ENCODE measurements at regions not wholly inside any gene's neighbourhood (a gene's known extent, or its start where the extent isn't known, plus 50 kb on each side); places are given as distances from the start of the nearest gene placed in this dataset.

DNA sequence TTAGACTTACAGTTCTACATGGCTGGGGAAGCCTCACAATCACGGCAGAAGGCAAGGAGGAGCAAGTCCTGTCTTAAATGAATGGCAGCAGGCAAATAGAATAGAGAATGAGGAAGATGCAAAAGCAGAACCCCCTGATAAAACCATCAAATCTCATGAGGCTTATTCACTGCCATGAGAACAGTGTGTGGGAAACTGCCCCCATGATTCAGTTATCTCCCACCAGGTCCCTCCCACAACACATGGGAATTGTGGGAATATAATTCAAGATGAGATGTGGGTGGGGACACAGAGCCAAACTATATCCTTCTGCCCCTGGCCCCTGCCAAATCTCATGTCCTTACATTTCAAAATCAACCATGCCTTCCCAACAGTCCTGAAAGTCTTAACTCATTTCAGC is 367.1 kb downstream of the MED10 start:
- DNase-seq, result no peak
- no peak for ATAC-seq
- intact Hi-C loops (cut with DNase I, micrococcal nuclease), result no loop called here
- TF ChIP-seq, protein P1, sequence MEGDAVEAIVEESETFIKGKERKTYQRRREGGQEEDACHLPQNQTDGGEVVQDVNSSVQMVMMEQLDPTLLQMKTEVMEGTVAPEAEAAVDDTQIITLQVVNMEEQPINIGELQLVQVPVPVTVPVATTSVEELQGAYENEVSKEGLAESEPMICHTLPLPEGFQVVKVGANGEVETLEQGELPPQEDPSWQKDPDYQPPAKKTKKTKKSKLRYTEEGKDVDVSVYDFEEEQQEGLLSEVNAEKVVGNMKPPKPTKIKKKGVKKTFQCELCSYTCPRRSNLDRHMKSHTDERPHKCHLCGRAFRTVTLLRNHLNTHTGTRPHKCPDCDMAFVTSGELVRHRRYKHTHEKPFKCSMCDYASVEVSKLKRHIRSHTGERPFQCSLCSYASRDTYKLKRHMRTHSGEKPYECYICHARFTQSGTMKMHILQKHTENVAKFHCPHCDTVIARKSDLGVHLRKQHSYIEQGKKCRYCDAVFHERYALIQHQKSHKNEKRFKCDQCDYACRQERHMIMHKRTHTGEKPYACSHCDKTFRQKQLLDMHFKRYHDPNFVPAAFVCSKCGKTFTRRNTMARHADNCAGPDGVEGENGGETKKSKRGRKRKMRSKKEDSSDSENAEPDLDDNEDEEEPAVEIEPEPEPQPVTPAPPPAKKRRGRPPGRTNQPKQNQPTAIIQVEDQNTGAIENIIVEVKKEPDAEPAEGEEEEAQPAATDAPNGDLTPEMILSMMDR (IDR thresholded peaks at IDR 0.05), result no peak
- no peak overlapping the region for H3K4me3 ChIP-seq
- H3K36me3 ChIP-seq (ENCODE audit: low read depth), result no peaks in the 10 kb centered on the region
- H3K4me1 ChIP-seq (ENCODE audit: low read depth), result no peaks in the 10 kb centered on the region
- no peaks in the 10 kb centered on the region for H3K9me3 ChIP-seq

DNA sequence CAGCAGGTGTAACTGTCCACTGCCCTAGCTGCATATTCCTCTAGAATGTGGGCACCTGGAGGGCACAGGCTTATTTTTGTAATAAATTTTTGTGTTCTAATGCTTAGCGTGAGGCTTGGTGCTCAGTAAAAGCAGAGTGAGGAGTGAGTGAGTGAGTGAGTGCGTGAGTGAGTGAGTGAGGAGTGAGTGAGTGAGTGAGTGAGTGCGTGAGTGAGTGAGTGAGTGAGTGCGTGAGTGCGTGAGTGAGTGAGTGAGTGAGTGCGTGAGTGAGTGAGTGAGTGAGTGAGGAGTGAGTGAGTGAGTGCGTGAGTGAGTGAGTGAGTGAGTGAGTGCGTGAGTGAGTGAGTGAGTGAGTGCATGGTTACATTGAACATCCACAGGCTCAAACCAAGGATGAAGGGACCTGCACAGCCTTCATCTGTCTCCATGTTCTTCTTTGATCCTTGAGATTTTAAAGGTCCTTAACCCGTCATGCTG is 371.5 kb downstream of the MED10 start:
- TF ChIP-seq, protein P1 (IDR thresholded peaks at IDR 0.05), result no peak

DNA sequence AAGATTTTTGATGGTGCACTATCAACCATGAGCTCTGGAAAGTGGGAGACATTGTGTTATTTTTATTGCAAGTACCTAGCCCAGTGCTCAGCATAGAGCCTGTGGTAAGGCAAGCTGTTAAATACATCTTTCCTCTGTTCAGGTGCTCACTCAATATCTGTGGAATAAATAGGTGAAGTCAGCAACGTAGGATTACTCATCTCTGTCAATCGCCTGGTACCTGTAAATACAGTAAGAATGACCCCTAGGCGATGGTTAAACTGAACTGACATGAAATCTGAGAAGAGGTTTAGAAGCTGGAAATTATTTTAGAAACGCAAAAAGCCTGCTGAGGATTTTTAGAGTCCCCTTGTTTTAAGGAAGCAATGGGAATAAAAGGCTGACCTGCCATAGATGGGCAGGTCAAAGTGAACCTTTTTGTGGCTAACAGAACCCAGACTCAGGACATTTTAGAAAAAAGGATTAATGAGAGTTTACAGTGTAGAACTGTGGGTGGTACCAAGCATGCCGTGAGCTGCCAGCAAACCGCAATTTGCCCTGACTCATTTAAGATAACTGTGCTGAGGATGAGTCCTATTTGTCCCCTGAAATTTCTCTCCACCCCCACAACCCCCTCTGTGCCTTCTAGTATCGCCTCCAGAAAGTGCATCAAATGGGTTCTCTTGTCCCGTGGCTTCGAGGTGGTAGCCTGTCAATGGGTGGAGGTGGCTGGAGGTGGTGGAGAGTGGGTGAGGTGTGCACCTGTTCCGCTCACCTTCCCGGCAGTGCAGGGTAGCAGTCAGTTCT is 375.1 kb downstream of the MED10 start:
- Histone ChIP-seq H3K9me3 (no peaks in the 10 kb centered on the region), H3K36me3 (ENCODE audit: low read depth) (no peaks in the 10 kb centered on the region), H3K4me3 (no peak overlapping the region), H3K4me1 (ENCODE audit: low read depth) (no peaks in the 10 kb centered on the region)
- ATAC-seq, result no peak
- intact Hi-C loops (cut with DNase I, micrococcal nuclease), result no loop called here
- TF ChIP-seq, protein P1 (IDR thresholded peaks at IDR 0.05), result no peak
- no peak for DNase-seq

More for the DNA sequence above, 371.5 kb downstream of the MED10 start:
- Histone ChIP-seq H3K4me3 (no peak overlapping the region), H3K36me3 (ENCODE audit: low read depth) (no peaks in the 10 kb centered on the region), H3K9me3 (no peaks in the 10 kb centered on the region), H3K4me1 (ENCODE audit: low read depth) (no peaks in the 10 kb centered on the region)
- DNase-seq, result no peak
- no peak for ATAC-seq
- intact Hi-C loops (cut with DNase I, micrococcal nuclease), result no loop called here

DNA sequence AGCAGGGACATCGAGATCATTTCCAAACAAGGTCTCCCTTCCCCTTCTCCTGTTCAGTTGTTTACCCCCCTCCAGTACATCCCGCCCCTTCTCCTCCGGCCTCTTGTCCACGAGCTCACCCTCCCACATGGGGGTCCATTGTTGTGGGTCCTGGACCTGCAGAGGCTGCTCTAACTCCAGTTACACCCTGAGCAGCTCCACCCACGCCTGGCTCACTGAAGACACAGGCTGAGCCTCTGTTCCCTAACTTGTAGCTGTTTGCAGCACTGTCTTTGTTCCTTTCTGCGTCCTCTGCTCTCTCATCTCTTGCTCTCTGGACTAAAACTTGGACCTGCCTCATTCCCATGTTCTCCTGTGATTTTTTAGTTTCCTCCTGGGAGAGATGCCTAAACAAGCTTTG is 377.5 kb downstream of the MED10 start:
- DNase-seq (no peak), ATAC-seq (no peak)
- Histone ChIP-seq H3K9me3 (peaks cover 1% of the 10 kb centered on the region), H3K4me3 (no peak overlapping the region), H3K4me1 (ENCODE audit: low read depth) (no peaks in the 10 kb centered on the region), H3K36me3 (ENCODE audit: low read depth) (no peaks in the 10 kb centered on the region)
- intact Hi-C loops (cut with DNase I, micrococcal nuclease), result no loop called here
- TF ChIP-seq, protein P1 (IDR thresholded peaks at IDR 0.05), result no peak

DNA sequence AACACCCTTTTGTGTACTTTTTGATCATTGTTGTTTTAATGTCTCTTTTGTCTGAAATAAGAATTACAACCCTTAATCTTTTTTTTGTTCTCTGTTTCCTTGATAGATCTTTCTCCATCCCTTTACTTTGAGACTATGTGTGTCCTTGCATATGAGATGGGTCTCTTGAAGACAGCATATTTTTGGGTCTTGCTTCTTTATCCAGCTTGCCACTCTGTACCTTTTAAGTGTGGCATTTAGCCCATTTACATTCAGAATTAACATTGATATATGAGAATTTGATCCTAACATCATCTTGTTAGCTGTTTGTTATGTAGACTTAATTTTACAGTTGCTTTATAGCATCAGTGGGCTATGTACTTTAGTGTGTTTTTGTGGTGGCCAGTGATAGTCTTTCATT is 382.5 kb downstream of the MED10 start:
- H3K4me1 ChIP-seq (ENCODE audit: low read depth), result no peaks in the 10 kb centered on the region
- ATAC-seq (no peak), DNase-seq (no peak)
- H3K36me3 ChIP-seq (ENCODE audit: low read depth), result no peaks in the 10 kb centered on the region
- TF ChIP-seq, protein P1 (IDR thresholded peaks at IDR 0.05), result no peak
- no peak overlapping the region for H3K4me3 ChIP-seq
- intact Hi-C loops (cut with DNase I, micrococcal nuclease), result no loop called here
- peaks cover 19% of the 10 kb centered on the region for H3K9me3 ChIP-seq

Data from mucosa of descending colon (tissue), 3 donors.